ENCODE measurements at regions not wholly inside any gene's neighbourhood (a gene's known extent, or its start where the extent isn't known, plus 50 kb on each side); places are given as distances from the start of the nearest gene placed in this dataset.
"Not testable (repeated sequence)": the region's sequence is repeated elsewhere in the genome, so short reads cannot be mapped to it uniquely, and the experiment has no call there.

DNA sequence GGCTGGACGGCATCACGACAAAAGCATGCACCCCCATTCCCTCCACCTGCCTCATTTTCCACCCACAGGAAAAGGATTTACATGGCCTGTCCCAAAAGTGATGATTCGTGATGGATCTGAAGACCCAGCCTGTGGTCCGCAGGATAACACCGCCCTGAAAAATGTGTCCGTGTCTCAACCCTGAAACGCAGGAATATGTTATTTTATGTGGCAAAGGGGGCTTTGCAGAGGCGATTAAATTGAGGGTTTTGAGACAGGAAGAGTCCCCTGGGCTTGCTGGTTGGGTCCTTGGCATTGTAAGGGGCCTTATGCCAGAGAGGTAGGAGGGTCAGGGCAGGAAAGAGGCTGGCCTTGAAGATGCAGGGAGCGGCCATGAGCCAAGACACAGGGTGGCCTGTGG, 80.2 kb upstream of the PPP2R2D start:
- H3K27me3 ChIP-seq = no peaks in the 10 kb centered on the region
- no peak overlapping the region for H3K4me3 ChIP-seq
- no peak for TF ChIP-seq POLR2A (IDR thresholded peaks at IDR 0.05)
- TF ChIP-seq, protein P1, sequence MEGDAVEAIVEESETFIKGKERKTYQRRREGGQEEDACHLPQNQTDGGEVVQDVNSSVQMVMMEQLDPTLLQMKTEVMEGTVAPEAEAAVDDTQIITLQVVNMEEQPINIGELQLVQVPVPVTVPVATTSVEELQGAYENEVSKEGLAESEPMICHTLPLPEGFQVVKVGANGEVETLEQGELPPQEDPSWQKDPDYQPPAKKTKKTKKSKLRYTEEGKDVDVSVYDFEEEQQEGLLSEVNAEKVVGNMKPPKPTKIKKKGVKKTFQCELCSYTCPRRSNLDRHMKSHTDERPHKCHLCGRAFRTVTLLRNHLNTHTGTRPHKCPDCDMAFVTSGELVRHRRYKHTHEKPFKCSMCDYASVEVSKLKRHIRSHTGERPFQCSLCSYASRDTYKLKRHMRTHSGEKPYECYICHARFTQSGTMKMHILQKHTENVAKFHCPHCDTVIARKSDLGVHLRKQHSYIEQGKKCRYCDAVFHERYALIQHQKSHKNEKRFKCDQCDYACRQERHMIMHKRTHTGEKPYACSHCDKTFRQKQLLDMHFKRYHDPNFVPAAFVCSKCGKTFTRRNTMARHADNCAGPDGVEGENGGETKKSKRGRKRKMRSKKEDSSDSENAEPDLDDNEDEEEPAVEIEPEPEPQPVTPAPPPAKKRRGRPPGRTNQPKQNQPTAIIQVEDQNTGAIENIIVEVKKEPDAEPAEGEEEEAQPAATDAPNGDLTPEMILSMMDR (IDR thresholded peaks at IDR 0.05) = no peak
- H3K27ac ChIP-seq = no peak overlapping the region
- no peak for DNase-seq
- H3K36me3 ChIP-seq = no peaks in the 10 kb centered on the region
- no peaks in the 10 kb centered on the region for H3K4me1 ChIP-seq
- no peaks in the 10 kb centered on the region for H3K9me3 ChIP-seq

DNA sequence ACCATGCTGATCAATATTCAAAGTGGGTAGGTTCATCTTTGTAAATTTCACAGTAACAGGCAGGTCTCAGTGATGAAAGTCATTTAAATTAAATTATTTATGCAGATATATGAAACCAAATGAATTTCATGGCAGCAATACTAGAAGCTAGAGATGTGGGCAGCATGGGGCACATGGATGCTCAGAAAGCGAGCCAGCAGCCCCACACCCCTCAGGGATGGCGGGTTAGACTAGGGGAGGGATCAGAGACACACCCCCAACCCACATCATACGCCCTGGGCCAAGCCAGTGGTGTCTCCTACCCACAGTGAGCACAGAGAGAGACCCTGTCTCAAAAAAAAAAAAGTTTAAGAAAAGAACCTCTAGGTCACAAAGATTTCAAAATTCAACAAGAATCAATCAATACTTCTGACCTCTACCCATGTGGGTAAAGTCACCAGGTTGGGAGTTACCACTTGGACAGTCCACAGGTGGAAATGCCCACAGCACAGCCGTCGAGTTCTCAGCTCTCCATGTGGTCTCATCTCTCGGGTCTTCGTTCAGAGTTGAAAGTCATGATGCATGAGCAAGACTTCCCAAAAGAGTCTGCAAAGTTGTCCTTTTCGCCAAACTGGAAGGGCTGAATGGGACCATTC, 79.3 kb upstream of the PPP2R2D start:
- TF ChIP-seq POLR2A (IDR thresholded peaks at IDR 0.05) = no peak
- TF ChIP-seq, protein P1 (IDR thresholded peaks at IDR 0.05) = no peak
- no peaks in the 10 kb centered on the region for H3K9me3 ChIP-seq
- no peaks in the 10 kb centered on the region for H3K27me3 ChIP-seq
- DNase-seq = peak in 1 of 3 donors; percentile 27
- no peak overlapping the region for H3K4me3 ChIP-seq
- no peak overlapping the region for H3K27ac ChIP-seq
- no peaks in the 10 kb centered on the region for H3K36me3 ChIP-seq
- H3K4me1 ChIP-seq = no peaks in the 10 kb centered on the region

DNA sequence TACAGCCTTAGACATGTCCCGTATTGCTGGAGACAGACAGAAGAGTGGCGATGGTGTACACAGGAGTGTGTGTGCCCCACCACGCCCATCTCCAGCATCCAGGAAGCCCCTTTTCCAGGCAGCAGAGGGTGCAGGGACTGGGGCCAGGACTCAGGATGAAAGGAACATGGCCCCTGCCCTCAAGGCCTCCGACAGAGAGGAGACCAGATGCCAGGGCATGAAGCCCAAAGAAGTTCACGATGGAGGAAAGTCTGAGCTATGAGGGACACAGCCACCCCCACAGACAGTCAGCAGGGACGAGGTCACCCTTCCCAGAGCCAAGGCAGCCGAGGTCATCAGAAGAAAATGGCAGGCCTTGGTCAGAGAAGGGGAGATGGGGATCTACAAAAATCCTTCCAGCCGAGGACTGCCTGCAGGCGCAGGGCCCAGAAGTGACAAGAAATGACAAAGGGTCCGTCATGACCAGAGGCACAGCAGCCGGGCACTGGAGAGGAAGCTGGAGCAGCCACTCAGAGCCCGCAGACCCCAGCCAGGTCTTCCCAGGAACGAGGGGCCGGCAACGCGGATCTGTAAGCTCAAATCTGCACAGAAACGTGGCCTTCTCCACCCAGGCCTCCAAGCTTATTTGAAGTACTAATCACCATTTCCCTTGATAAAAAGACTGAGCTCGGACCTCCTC, 78.7 kb upstream of the PPP2R2D start:
- H3K27ac ChIP-seq = no peak overlapping the region
- H3K36me3 ChIP-seq = no peaks in the 10 kb centered on the region
- no peaks in the 10 kb centered on the region for H3K27me3 ChIP-seq
- peak in 2 of 3 donors; percentile 23 to 36 for DNase-seq
- no peaks in the 10 kb centered on the region for H3K9me3 ChIP-seq
- no peak for TF ChIP-seq POLR2A (IDR thresholded peaks at IDR 0.05)
- TF ChIP-seq, protein P1 (IDR thresholded peaks at IDR 0.05) = no peak
- no peaks in the 10 kb centered on the region for H3K4me1 ChIP-seq
- H3K4me3 ChIP-seq = no peak overlapping the region

DNA sequence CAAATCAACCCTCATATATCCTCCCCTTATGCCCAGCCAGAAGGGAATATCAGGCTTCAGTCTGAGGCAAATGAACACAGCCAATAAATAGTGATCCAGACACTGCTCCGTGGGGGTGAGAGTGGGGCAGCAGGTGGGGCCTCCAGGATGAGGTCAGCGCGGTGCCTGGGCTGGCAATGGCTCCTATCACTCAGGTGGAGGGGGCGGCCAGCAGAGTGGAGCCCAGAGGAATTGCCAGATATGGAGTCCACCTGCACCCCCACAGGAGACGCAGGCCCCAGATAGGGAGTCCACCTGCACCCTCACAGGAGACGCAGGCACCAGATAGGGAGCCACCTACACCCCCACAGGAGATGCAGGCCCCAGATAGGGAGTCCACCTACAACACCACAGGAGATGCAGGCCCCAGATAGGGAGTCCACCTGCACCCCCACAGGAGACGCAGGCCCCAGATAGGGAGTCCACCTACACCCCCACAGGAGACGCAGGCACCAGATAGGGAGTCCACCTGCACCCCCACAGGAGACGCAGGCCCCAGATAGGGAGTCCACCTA, 78.0 kb upstream of the PPP2R2D start:
- DNase-seq = peak in 2 of 3 donors; percentile 25 to 26
- Histone ChIP-seq H3K27ac (no peak overlapping the region), H3K4me1 (no peaks in the 10 kb centered on the region), H3K27me3 (no peaks in the 10 kb centered on the region), H3K9me3 (no peaks in the 10 kb centered on the region), H3K4me3 (no peak overlapping the region), H3K36me3 (no peaks in the 10 kb centered on the region)
- TF ChIP-seq POLR2A (IDR thresholded peaks at IDR 0.05) = no peak
- TF ChIP-seq, protein P1 (IDR thresholded peaks at IDR 0.05) = no peak

DNA sequence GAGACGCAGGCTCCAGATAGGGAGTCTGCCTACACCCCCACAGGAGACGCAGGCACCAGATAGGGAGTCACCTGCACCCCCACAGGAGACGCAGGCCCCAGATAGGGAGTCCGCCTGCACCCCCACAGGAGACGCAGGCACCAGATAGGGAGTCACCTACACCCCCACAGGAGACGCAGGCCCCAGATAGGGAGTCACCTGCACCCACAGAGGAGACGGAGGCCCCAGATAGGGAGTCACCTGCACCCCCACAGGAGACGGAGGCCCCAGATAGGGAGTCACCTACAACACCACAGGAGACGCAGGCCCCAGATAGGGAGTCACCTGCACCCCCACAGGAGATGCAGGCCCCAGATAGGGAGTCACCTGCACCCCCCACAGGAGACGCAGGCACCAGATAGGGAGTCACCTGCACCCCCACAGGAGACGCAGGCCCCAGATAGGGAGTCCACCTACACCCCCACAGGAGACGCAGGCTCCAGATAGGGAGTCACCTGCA, 77.2 kb upstream of the PPP2R2D start:
- H3K9me3 ChIP-seq, H3K27ac ChIP-seq, H3K4me3 ChIP-seq, H3K36me3 ChIP-seq, H3K27me3 ChIP-seq, H3K4me1 ChIP-seq: not testable (repeated sequence)
- peak in 1 of 3 donors; percentile 14 for DNase-seq

Measured in Peyer's patch (tissue), 4 donors.